ENCODE measurements at regions not wholly inside any gene's neighbourhood (a gene's known extent, or its start where the extent isn't known, plus 50 kb on each side); places are given as distances from the start of the nearest gene placed in this dataset.
"Not testable (repeated sequence)": the region's sequence is repeated elsewhere in the genome, so short reads cannot be mapped to it uniquely, and the experiment has no call there.

- intact Hi-C loops (cut with micrococcal nuclease) = no loop called here
- no peak for DNase-seq
- no peaks in the 10 kb centered on the region for H3K36me3 Mint-ChIP-seq (ENCODE audit: low read depth)
- H3K27ac Mint-ChIP-seq = no peak overlapping the region
- H3K4me3 Mint-ChIP-seq = no peak overlapping the region
- CTCF ChIA-PET = interaction anchor here (2.2 kb wide), 1 partner anchor 24 kb away, joined by 10 read pairs; no protein-coding TSS in a partner anchor
- H3K9me3 Mint-ChIP-seq = no peaks in the 10 kb centered on the region
- peaks cover 48% of the 10 kb centered on the region for H3K4me1 Mint-ChIP-seq (ENCODE audit: low read depth)
- H3K27me3 Mint-ChIP-seq (ENCODE audit: low read depth) = no peaks in the 10 kb centered on the region
These were observed 179.0 kb downstream of the BCAS1 start for GRCh38 chr20:53891306-53891894.

DNA sequence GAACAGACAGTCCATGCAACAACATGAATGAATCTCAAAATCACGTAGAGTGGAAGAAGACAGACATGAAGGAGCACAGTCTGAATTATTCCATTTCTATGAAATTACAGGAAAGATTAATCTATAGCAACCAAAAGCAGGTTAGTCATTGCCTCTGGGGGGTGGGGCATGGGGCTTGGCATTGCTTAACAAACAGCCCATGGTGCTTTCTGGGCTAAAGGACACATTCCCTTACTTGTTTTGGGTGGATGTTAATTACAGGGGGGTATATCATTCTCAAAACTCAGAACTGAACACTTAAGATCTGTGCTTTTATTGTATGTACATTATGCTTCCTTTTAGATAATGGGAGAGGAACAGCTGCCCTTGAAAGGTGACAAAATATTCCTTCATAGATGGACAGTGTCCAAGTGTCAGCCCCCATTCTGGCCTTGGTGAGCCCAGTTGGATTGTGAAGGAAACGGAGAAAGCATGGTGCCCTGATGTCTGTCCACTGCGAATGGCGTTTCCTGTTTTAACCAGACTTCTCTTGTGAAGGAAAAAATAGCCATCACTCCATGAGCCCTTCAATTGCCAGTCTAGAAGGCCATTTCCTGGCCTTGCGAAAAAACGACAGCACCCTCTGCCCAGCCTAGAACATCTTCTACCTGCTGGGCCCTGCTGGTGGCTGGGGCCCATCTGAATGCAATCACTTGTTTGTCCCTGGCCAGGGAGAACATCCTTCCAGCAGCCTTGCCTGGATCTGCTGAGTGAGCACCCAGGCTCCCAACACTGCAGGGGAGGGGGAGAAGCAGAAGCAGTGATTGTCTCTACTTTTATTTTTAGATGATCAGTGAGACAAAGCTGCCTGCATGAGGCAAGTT lies 179.7 kb downstream of the BCAS1 start:
- no peaks in the 10 kb centered on the region for H3K27me3 Mint-ChIP-seq (ENCODE audit: low read depth)
- H3K4me3 Mint-ChIP-seq = no peak overlapping the region

GRCh38 chr20:53889411-53890148 lies 180.8 kb downstream of the BCAS1 start:
- CTCF ChIA-PET = no interaction called here
- Mint-ChIP-seq H3K4me3 (no peak overlapping the region), H3K27me3 (ENCODE audit: low read depth) (no peaks in the 10 kb centered on the region), H3K4me1 (ENCODE audit: low read depth) (peaks cover 61% of the 10 kb centered on the region), H3K9me3 (no peaks in the 10 kb centered on the region), H3K36me3 (ENCODE audit: low read depth) (no peaks in the 10 kb centered on the region), H3K27ac (no peak overlapping the region)
- no peak for DNase-seq
- intact Hi-C loops (cut with micrococcal nuclease) = no loop called here

More for the DNA sequence above, 179.7 kb downstream of the BCAS1 start:
- Mint-ChIP-seq H3K9me3 (no peaks in the 10 kb centered on the region), H3K4me1 (ENCODE audit: low read depth) (peaks cover 54% of the 10 kb centered on the region), H3K27ac (no peak overlapping the region), H3K36me3 (ENCODE audit: low read depth) (no peaks in the 10 kb centered on the region)
- intact Hi-C loops (cut with micrococcal nuclease) = no loop called here
- CTCF ChIA-PET = interaction anchor here (2.2 kb wide), 1 partner anchor 25 kb away, joined by 10 read pairs; no protein-coding TSS in a partner anchor
- peak; percentile 39 for DNase-seq

- no peak for DNase-seq
- CTCF ChIA-PET = no interaction called here
- no peak overlapping the region for H3K4me3 Mint-ChIP-seq
These were observed 181.4 kb downstream of the BCAS1 start for GRCh38 chr20:53888951-53889350.

GRCh38 chr20:53888510-53888909 lies 181.9 kb downstream of the BCAS1 start:
- DNase-seq = peak; percentile 29

More at GRCh38 chr20:53888951-53889350, 181.4 kb downstream of the BCAS1 start:
- H3K4me1 Mint-ChIP-seq (ENCODE audit: low read depth) = peaks cover 63% of the 10 kb centered on the region
- H3K9me3 Mint-ChIP-seq = no peaks in the 10 kb centered on the region
- intact Hi-C loops (cut with micrococcal nuclease) = no loop called here
- H3K27me3 Mint-ChIP-seq (ENCODE audit: low read depth) = no peaks in the 10 kb centered on the region
- H3K36me3 Mint-ChIP-seq (ENCODE audit: low read depth) = no peaks in the 10 kb centered on the region
- H3K27ac Mint-ChIP-seq = no peak overlapping the region

GRCh38 chr20:53887973-53888372 lies 182.4 kb downstream of the BCAS1 start:
- CTCF ChIA-PET = no interaction called here
- intact Hi-C loops (cut with micrococcal nuclease) = no loop called here
- H3K4me3 Mint-ChIP-seq = no peak overlapping the region
- H3K4me1 Mint-ChIP-seq (ENCODE audit: low read depth) = peaks cover 62% of the 10 kb centered on the region
- no peaks in the 10 kb centered on the region for H3K36me3 Mint-ChIP-seq (ENCODE audit: low read depth)
- no peak overlapping the region for H3K27ac Mint-ChIP-seq
- peak; percentile 3 for DNase-seq
- no peaks in the 10 kb centered on the region for H3K27me3 Mint-ChIP-seq (ENCODE audit: low read depth)
- H3K9me3 Mint-ChIP-seq = no peaks in the 10 kb centered on the region

More at GRCh38 chr20:53888510-53888909, 181.9 kb downstream of the BCAS1 start:
- no peaks in the 10 kb centered on the region for H3K36me3 Mint-ChIP-seq (ENCODE audit: low read depth)
- no peaks in the 10 kb centered on the region for H3K9me3 Mint-ChIP-seq
- no peak overlapping the region for H3K27ac Mint-ChIP-seq
- H3K4me1 Mint-ChIP-seq (ENCODE audit: low read depth) = peaks cover 62% of the 10 kb centered on the region
- no peak overlapping the region for H3K4me3 Mint-ChIP-seq
- CTCF ChIA-PET = no interaction called here
- H3K27me3 Mint-ChIP-seq (ENCODE audit: low read depth) = no peaks in the 10 kb centered on the region
- intact Hi-C loops (cut with micrococcal nuclease) = no loop called here

DNA sequence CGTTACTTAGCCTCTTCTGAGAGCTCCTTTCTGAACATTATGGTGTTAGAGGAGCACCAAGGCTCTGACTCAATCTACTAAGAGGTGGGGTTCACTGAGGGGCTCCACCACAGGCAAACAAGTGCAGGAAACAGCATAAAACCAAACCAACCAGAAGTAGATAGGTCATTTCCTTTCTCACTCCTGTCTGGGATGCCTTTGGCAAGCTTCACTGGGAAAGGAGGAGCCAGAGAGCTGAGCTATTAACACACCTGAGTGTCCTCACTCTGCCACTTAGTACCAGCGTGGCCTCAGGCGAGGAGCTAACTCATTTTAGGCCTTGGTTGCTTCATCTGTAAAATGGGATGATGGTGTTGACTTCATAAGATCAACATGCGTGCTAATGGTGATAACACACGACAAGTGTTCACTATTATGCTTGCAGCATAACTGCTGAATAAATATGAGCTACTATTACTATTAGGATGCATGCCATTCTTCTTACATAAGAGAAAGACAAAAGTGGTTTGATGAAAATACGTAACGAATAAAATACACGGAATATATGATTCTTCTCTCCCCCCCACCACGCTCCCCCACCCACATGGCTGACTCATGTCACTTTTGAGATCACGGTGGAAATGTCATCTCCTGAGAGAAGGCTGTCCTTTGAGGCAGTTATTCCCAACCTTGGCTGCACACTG lies 185.4 kb downstream of the BCAS1 start:
- Mint-ChIP-seq H3K36me3 (ENCODE audit: low read depth) (no peaks in the 10 kb centered on the region), H3K27ac (peak overlapping the region; percentile 75), H3K4me1 (ENCODE audit: low read depth) (peaks cover 52% of the 10 kb centered on the region), H3K9me3 (no peaks in the 10 kb centered on the region), H3K4me3 (no peak overlapping the region), H3K27me3 (ENCODE audit: low read depth) (no peaks in the 10 kb centered on the region)
- peak; percentile 66 for DNase-seq
- CTCF ChIA-PET = interaction anchor here (0.5 to 2.7 kb wide), 16 partner anchors 9 to 131 kb away, joined by 3 to 12 read pairs (median 4); no protein-coding TSS in a partner anchor
- intact Hi-C loops (cut with micrococcal nuclease) = loop anchor here (1.0 to 2.0 kb wide), 2 partner anchors 8 to 14 kb away; no protein-coding TSS in a partner anchor

DNA sequence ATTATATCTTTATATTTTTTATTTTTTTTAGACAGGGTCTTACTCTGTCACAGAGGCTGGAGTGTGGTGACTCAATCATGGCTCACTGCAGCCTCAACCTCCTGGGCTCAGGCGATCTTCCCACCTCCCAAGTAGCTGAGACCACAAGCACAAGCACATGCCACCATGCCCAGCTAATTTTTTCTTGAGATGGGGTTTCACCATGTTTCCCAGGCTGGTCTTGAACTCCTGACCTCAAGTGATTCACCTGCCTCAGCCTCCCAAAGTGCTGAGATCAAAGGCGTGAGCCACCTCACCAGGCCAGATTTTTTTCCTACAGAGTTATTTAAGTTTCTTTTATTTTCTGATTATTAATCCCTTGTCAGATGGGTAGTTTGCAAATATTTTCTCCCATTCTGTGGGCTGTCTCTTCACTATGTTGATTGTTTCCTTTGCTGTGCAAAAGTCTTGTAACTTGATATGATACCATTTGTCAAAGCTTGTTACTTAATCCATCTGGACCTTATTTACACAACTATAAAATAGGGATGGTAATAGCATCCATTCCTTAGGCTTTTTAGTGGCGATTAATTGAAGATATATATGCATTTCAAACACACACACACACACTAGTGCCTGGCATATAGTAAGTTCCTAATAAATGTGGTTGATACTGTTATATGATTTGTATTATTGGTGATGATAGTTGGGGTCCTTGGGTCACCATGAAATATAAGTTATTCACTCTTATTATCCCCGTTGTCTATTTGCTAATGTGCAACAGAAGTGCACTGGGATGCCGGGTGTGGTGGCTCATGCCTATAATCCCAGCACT lies 187.1 kb downstream of the BCAS1 start:
- Mint-ChIP-seq H3K36me3 (ENCODE audit: low read depth) (no peaks in the 10 kb centered on the region), H3K9me3 (no peaks in the 10 kb centered on the region), H3K4me3 (no peak overlapping the region), H3K27me3 (ENCODE audit: low read depth) (no peaks in the 10 kb centered on the region), H3K4me1 (ENCODE audit: low read depth) (peaks cover 50% of the 10 kb centered on the region), H3K27ac (no peak overlapping the region)
- intact Hi-C loops (cut with micrococcal nuclease) = no loop called here
- CTCF ChIA-PET = interaction anchor here (0.6 to 2.7 kb wide), 3 partner anchors 11 to 32 kb away, joined by 3 to 12 read pairs (median 8); no protein-coding TSS in a partner anchor
- DNase-seq = peak; percentile 25

DNA sequence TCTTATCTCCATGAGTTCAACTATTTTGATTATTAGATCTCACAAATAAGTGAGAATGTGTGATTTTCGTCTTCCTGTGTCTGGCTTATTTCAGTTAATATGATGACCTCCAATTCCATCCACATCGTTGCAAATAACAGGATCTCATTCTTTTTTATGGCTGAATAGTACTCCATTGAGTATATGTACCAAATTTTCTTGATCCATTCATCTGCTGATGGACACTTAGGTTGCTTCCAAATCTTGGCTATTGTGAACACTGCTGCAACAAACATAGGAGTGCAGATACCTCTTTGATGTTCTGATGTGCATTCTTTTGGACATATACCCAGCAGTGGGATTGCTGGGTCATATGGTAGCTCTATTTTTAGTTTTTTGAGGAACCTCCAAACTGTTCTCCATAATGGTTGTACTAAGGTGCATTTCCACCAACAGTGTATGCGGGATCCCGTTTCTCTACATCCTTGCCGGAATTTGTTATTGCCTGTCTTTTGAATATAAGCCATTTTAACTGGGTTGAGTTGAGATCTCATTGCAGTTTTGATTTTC lies 187.9 kb downstream of the BCAS1 start:
- DNase-seq; H3K27me3 Mint-ChIP-seq (ENCODE audit: low read depth); H3K27ac Mint-ChIP-seq; intact Hi-C loops (cut with micrococcal nuclease); H3K9me3 Mint-ChIP-seq; H3K4me3 Mint-ChIP-seq; CTCF ChIA-PET; H3K36me3 Mint-ChIP-seq (ENCODE audit: low read depth): not testable (repeated sequence)
- H3K4me1 Mint-ChIP-seq (ENCODE audit: low read depth) = peaks cover 42% of the 10 kb centered on the region

- Mint-ChIP-seq H3K4me1 (ENCODE audit: low read depth) (peaks cover 40% of the 10 kb centered on the region), H3K27me3 (ENCODE audit: low read depth) (no peaks in the 10 kb centered on the region), H3K27ac (no peak overlapping the region), H3K36me3 (ENCODE audit: low read depth) (no peaks in the 10 kb centered on the region), H3K9me3 (no peaks in the 10 kb centered on the region), H3K4me3 (no peak overlapping the region)
- intact Hi-C loops (cut with micrococcal nuclease) = no loop called here
- CTCF ChIA-PET = no interaction called here
- DNase-seq = no peak
These were observed 189.0 kb downstream of the BCAS1 start for GRCh38 chr20:53881362-53881761.

DNA sequence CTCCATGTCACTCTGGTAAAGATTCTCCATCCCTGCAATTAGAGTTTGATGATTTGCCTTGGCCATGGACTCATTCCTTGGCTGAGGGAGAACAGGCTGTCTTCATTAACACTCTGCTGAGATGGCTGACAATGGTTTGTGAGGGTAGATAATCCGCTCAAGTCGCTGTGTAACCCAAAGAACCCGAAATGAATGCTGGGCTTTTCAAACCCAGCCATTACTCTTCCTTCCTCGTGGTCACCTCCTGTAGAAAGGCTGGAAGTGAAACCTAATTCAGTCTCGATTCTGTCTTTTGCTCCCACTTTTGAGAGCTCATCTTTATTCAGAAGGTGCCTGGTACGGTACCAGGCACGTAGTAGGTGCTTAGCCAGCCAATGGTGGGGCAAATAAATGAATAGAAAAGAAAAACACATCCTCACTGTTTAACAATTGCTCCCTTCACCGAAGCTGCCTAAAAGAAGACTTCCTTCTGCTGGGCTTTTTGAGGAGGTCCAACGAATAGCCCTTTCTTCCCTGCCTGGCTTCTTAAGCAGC lies 190.2 kb downstream of the BCAS1 start:
- Mint-ChIP-seq H3K27ac (no peak overlapping the region), H3K4me3 (no peak overlapping the region), H3K9me3 (no peaks in the 10 kb centered on the region), H3K27me3 (ENCODE audit: low read depth) (no peaks in the 10 kb centered on the region), H3K4me1 (ENCODE audit: low read depth) (peaks cover 31% of the 10 kb centered on the region), H3K36me3 (ENCODE audit: low read depth) (no peaks in the 10 kb centered on the region)
- CTCF ChIA-PET = interaction anchor here (0.7 to 1.2 kb wide), 3 partner anchors 8 to 32 kb away, joined by 3 to 4 read pairs (median 4); no protein-coding TSS in a partner anchor
- intact Hi-C loops (cut with micrococcal nuclease) = no loop called here
- DNase-seq = no peak
